HG02610 (cell line): ENCODE measurements at regions not wholly inside any gene's neighbourhood (a gene's known extent, or its start where the extent isn't known, plus 50 kb on each side); places are given as distances from the start of the nearest gene placed in this dataset.
A peak's percentile ranks its signal among the peaks of the same experiment; 100 is the strongest.

Experiments
- ATAC-seq: cut with Tn5 transposase; IDR thresholded peaks from one replicate; pipeline ENCODE4 v1.9.1; 2021; ENCODE audit warnings: mild to moderate bottlenecking, moderate library complexity; ENCODE audit not compliant: unreplicated experiment

- ATAC-seq: no peak
These were observed 202.8 kb upstream of the BCL6 start for GRCh38 chr3:187947927-187948682.

DNA sequence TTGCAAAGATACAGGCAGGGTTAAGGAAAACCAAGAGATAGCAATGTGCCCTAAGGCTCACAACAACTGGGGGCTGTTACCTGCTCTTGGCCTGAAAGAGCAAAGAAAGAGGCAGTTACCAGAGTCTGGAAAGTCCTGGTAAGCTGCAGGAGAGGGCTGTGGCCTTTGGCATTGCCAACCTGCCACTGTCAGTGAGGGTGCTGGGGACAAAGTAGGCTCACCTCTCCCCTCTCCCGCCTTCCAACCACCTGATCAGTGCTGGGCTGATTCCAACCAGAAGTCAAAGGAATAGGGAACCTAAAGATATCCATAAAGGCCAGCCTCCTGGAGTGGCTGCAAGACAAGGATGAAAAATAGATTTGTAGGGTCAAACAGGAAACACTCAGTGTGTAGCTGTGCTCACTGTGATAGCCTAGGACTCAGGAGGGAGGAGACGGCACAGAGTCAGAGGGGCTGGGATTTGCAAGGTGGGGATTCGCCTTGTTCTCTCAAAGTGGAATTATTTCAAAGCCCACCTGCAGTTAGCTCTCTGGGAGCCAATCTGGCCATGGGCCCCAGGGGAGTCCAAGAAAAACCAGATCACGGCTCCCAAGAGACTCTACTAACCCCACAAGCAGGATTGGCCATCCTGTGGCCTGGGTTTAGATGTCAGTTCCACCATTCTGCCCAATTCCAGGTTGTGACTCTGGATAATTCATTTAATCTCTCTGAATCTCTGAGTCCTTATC, 204.0 kb upstream of the BCL6 start:
- ATAC-seq: no peak

- no peak for ATAC-seq
These were observed 203.3 kb upstream of the LPP start for GRCh38 chr3:187950671-187951070.

- no peak for ATAC-seq
These were observed 202.3 kb upstream of the LPP start for GRCh38 chr3:187951452-187952190.

DNA sequence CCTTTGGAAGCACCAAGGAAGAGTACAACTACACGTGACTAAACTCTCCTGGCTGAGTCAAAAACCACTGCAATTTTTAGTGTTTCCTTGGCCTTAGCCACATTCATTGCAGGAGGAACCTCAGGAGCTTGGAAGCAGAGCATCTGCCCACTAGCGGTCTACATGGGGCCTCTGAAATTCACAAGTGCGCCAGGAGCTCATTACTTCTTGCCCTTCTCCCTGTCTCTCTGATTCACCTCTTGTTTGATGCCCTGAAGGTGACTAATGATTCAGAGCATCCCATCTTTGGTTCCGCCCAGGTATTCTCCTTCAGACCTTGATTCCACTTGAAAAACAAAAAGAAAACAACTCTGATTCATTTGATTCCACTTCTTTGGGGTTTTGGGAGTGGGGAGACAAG, 201.1 kb upstream of the LPP start:
- no peak for ATAC-seq

DNA sequence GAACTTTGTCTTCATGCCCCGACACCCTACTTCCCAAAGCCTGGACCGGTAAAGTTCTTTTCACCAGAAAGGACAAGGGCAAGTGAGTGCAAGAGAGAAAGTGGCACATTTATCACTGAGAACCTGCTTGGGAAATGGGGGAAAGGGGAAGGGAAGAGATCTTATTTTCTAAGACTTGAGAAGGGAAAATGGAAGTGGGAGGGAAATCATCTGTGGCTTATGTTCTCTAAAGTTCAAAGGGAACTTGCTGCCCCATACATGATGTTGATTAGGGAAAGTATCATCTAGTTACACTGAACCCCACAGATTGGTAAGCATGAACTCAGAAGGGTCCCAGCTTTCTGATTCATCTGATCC, 199.5 kb upstream of the LPP start:
- no peak for ATAC-seq

- ATAC-seq: no peak
These were observed 198.9 kb upstream of the LPP start for GRCh38 chr3:187954873-187955586.

GRCh38 chr3:187955587-187955952, 198.4 kb upstream of the LPP start:
- ATAC-seq: no peak

DNA sequence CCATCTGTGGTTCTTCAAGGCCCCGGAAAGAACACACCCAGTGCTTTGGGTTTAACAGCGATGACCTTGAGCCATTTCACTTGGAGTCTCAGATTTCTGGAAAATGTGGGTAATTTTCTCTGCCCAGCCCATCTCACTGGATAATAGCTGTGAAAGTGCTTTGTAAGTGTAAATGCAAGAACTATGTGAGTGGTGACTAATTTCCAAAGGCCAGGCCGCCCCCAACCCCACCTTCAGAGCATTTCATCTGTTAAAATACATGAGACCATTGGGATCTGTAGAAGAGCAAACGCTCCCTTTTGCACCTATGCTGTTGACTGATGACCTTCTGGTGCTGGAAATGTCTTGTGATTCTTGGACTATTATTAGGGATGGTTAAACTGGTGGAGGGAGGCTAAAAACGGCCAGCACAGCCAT, 196.8 kb upstream of the LPP start:
- no peak for ATAC-seq

DNA sequence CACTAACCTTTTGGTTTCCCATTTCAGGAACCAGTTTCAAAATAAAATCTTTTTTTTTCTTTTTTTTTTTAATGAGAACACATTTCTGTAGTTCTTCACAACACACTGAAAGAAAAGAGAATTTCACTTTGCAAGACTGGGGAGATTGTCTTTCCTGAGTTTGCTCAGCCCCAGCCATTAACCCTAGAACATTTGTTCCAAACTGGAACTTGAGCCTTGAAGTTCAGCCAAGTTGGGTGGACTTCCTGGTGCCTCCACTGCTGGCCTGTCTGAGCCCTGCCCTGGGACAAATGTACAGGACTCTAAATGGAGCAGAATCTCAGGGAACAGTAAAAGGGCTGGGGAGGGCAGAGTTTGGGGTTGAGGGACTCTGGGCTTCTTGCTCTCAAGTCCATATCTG, 196.4 kb upstream of the LPP start:
- ATAC-seq: no peak

DNA sequence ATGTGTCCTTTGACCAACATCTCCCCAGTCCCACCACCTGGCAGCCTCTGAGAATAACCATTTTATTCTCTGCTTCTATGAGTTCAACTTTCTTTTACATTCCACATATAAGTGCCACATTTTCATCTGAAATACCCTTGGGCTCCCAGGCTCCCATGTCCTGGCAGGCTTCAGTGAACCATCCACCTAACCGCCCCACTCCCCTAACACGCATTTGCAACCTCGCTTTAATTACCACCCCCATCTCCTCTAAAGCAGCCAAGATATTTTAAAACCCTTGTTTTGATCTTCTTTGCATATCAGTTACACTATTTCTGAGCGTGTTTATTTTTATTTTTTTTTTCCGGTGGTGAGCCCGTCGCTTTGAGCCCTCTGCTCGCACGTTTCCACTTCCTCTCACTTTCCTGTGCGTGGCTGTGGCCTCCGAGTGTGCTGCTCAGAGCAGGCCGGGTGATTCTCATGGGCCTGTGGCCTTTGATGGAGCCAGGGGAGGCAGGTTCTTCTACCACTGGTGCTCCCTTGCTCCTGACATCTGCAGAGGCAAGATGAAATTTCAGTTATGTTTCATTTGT, 195.4 kb upstream of the LPP start:
- ATAC-seq: peak; percentile 51

- ATAC-seq: no peak
These were observed 193.1 kb upstream of the LPP start for GRCh38 chr3:187960820-187961219.

GRCh38 chr3:187961366-187961765, 192.6 kb upstream of the LPP start:
- ATAC-seq: no peak

- no peak for ATAC-seq
These were observed 190.8 kb upstream of the LPP start for GRCh38 chr3:187963003-187963676.

GRCh38 chr3:187963677-187964385, 190.1 kb upstream of the LPP start:
- ATAC-seq: no peak

DNA sequence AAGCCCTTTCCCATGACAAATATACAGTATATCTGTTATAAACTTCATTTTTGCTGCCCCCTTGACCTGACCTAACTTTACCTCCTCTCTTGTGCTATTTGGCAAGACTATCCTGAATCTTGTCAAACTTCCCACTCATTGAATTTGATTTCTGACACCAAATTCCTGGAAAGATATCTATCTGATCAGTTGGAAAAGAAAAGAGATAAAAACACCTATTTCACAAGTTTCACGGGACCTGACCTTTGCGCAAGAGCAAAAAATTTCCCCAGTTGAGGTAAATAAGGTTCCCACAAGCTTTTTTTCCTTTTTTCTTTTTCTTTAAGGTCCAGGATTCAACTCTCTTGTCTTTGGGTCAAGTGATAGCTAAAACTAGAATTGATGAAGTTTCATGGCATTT, 189.2 kb upstream of the LPP start:
- ATAC-seq: no peak

DNA sequence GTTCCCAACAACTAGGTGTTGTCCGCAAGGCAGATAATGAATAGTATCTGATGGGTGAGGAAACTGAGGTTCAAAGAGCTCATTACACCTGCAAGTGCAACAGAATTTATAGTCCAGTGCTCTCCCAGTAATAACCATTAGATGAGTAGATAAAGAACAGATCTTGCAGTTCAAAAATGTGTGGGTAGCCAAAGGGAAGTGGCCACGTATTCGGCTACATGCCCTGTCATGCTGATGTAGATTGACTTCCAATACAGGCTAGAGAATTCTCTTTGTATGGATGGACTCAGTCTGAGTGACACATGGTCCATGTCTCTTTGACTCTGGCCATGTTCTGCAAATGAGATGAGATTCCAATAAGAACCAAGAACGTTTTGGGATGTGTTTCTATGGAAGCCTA, 187.9 kb upstream of the LPP start:
- ATAC-seq: no peak

DNA sequence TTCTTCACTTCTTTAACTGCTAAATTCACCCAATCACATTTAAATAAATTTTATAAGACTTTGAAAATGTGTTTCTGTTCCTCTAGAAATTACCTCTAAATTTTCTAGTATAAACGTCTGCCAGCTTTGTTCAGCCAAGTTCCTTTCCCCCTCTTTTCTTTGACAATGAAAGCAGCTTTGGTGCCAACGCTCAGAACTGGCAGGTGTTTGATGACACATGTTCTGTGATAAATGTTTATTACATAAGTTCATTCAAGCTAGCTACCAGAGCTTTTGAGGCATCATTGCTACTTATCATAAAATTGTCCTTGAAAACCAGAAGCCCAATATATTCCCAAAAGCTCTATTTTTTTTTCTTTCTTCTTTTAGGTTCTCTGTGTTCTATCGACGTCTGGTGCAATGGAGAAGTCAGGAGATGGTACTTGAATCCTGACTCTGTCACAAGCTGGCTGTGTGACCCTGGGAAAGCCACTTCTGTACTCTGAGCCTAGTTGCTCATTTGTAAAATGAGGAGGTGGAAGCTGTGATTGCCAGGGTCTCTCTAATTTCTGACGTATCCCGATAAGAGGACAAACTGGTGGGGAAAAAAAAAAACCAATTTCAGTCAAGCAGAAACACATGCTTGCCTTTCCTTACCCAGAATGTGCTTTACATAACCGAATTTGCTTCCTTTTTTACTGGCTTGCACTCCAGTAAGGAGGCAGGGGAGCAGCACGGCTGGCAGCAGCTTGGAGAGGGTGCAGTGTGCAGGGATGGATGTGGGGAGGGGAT, 187.1 kb upstream of the LPP start:
- no peak for ATAC-seq

- no peak for ATAC-seq
These were observed 186.0 kb upstream of the LPP start for GRCh38 chr3:187967993-187968392.
